CD14-positive monocyte (primary cell): ENCODE measurements at regions not wholly inside any gene's neighbourhood (a gene's known extent, or its start where the extent isn't known, plus 50 kb on each side); places are given as distances from the start of the nearest gene placed in this dataset.
"Not testable (repeated sequence)": the region's sequence is repeated elsewhere in the genome, so short reads cannot be mapped to it uniquely, and the experiment has no call there.

ENCODE experiments used
- DNase-seq, 3 donors: peaks; one replicate each; pipeline ENCODE4 v3.0.0-alpha.2; 2011 to 2022
- H2AFZ ChIP-seq: 2 replicates; pipeline ENCODE4 v1.6.0; 2012; ENCODE audit warnings: mild to moderate bottlenecking, low read depth, low read length, inconsistent platforms; ENCODE audit not compliant: insufficient read depth, poor library complexity, severe bottlenecking
- H3K27ac ChIP-seq, 2 donors: 1 replicate in 1 of 2; 2 replicates in 1 of 2; pipeline ENCODE4 v1.5.1; 2012 to 2013; ENCODE audit warnings: low read length in 2 of 2, control low read depth in 1 of 2, inconsistent platforms in 1 of 2, low read depth in 1 of 2, mild to moderate bottlenecking in 1 of 2
- H3K27me3 ChIP-seq, 2 donors: one replicate each; pipeline versions ENCODE4 v1.6.0 to v1.6.1; 2011 to 2013; ENCODE audit warnings: low read length in 2 of 2; ENCODE audit not compliant: control insufficient read depth in 2 of 2, insufficient read depth in 2 of 2
- H3K36me3 ChIP-seq, 2 donors: replicated peaks in 1 of 2; 1 replicate in 1 of 2; 2 replicates in 1 of 2; pipeline versions ENCODE4 v1.5.1 to v1.6.1; 2012 to 2013; ENCODE audit warnings: low read length in 2 of 2, control low read depth in 1 of 2, inconsistent platforms in 1 of 2, mild to moderate bottlenecking in 1 of 2; ENCODE audit not compliant: insufficient read depth in 2 of 2, control insufficient read depth in 1 of 2
- H3K4me1 ChIP-seq, 2 donors: 1 replicate in 1 of 2; 2 replicates in 1 of 2; pipeline versions ENCODE4 v1.5.1 to v1.6.1; 2012 to 2013; ENCODE audit warnings: low read length in 2 of 2, control low read depth in 1 of 2, inconsistent platforms in 1 of 2, mild to moderate bottlenecking in 1 of 2, moderate library complexity in 1 of 2; ENCODE audit not compliant: insufficient read depth in 2 of 2, control insufficient read depth in 1 of 2
- H3K4me2 ChIP-seq: replicated peaks from 2 replicates; pipeline ENCODE3; 2012; ENCODE audit warnings: low read length, moderate library complexity, mild to moderate bottlenecking; ENCODE audit not compliant: poor library complexity, severe bottlenecking; ENCODE audit errors: extremely low read depth
- H3K4me3 ChIP-seq, 3 experiments: fragments of 200-600 bp in 1 of 3; sonication (generic) in 1 of 3; replicated peaks in 1 of 3; 1 replicate in 2 of 3; 2 replicates in 1 of 3; pipeline ENCODE4 v1.5.1; 2011 to 2013; ENCODE audit warnings: low read length in 3 of 3, mild to moderate bottlenecking in 3 of 3, control low read depth in 2 of 3, low read depth in 2 of 3, inconsistent platforms in 1 of 3, moderate library complexity in 1 of 3
- H3K79me2 ChIP-seq: 2 replicates; pipeline ENCODE4 v1.6.0; 2012; ENCODE audit warnings: mild to moderate bottlenecking, control low read depth, inconsistent platforms, low read length, moderate library complexity; ENCODE audit not compliant: insufficient read depth
- H3K9ac ChIP-seq: 2 replicates; pipeline ENCODE4 v1.6.0; 2017; ENCODE audit warnings: low read length, mild to moderate bottlenecking; ENCODE audit not compliant: insufficient read depth, poor library complexity, severe bottlenecking
- H3K9me3 ChIP-seq, 2 donors: replicated peaks in 1 of 2; 1 replicate in 1 of 2; 2 replicates in 1 of 2; pipeline versions ENCODE4 v1.5.1 to v1.6.1; 2012 to 2013; ENCODE audit warnings: low read length in 2 of 2, control low read depth in 1 of 2; ENCODE audit not compliant: control insufficient read depth in 1 of 2, insufficient read depth in 1 of 2
- H4K20me1 ChIP-seq: 2 replicates; pipeline ENCODE4 v1.6.0; 2012; ENCODE audit warnings: mild to moderate bottlenecking, low read length, control low read depth, moderate library complexity; ENCODE audit not compliant: insufficient read depth
- H3K27ac Mint-ChIP-seq, 7 donors: one replicate each; pipeline ENCODE4 v1.8.0; 2020; ENCODE audit warnings: mild to moderate bottlenecking in 7 of 7, mixed read lengths in 7 of 7, moderate library complexity in 6 of 7, inconsistent platforms in 2 of 7
- H3K27me3 Mint-ChIP-seq, 3 donors: one replicate each; pipeline ENCODE4 v1.8.0; 2021 to 2022; ENCODE audit warnings: low read depth in 3 of 3, mild to moderate bottlenecking in 3 of 3, mixed read lengths in 3 of 3, moderate library complexity in 3 of 3, inconsistent platforms in 1 of 3
- H3K36me3 Mint-ChIP-seq, 2 donors: one replicate each; pipeline ENCODE4 v1.8.0; 2020; ENCODE audit warnings: mixed read lengths in 2 of 2, inconsistent platforms in 1 of 2, mild to moderate bottlenecking in 1 of 2
- H3K4me1 Mint-ChIP-seq: one replicate; pipeline ENCODE4 v1.8.0; 2020; ENCODE audit warnings: mild to moderate bottlenecking, mixed read lengths
- H3K4me3 Mint-ChIP-seq, 2 donors: one replicate each; pipeline ENCODE4 v1.8.0; 2020; ENCODE audit warnings: mild to moderate bottlenecking in 2 of 2, mixed read lengths in 2 of 2, moderate library complexity in 1 of 2
- H3K9me3 Mint-ChIP-seq, 7 donors: one replicate each; pipeline ENCODE4 v1.8.0; 2020 to 2022; ENCODE audit warnings: mixed read lengths in 7 of 7, mild to moderate bottlenecking in 6 of 7, moderate library complexity in 6 of 7, inconsistent platforms in 2 of 7
- WGBS: methylation state at CpG from one replicate; pipeline ENCODE4 v1.1.5; 2013; ENCODE audit warnings: missing lambda C conversion rate; ENCODE audit not compliant: insufficient coverage; 5-methylcytosine and 5-hydroxymethylcytosine counted together
- intact Hi-C, 2 donors: fragments of 100-400 bp; cut with micrococcal nuclease; formaldehyde crosslinking; loops; one replicate each; pipeline versions ENCODE4 v1.15.0 to v1.15.1; 2023
- TF ChIP-seq, protein P1 (sequence below): fragments of 200-600 bp; IDR thresholded peaks from one replicate; pipeline ENCODE4 v1.8.0; 2022; ENCODE audit warnings: antibody characterized with exemption, mild to moderate bottlenecking

DNA sequence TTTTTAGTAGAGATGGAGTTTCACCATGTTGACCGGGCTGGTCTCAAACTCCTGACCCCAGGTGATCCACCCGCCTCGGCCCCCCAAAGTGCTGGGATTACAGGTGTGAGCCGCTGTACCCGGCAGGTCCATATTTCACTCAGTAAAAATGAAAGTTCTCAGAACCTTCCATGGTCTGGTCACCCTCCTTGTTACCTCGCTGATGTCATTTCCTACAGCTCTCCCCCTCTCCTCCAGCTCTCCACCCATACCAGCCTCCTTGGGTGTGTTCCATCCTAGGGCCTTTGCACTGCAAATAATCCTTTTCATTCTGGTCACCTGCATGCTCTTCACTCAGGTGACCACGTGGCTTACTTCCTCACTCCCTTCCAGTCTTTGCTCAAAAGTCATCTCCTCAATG, 78.2 kb upstream of the TNFSF11 start:
- no peak for DNase-seq
- H3K4me1 Mint-ChIP-seq, result no peaks in the 10 kb centered on the region
- Histone ChIP-seq H3K79me2 (no peaks in the 10 kb centered on the region), H3K36me3 (no peaks in the 10 kb centered on the region), H2AFZ (no peak overlapping the region), H3K4me2 (no peak overlapping the region), H4K20me1 (no peaks in the 10 kb centered on the region), H3K9me3 (no peaks in the 10 kb centered on the region), H3K27me3 (no peaks in the 10 kb centered on the region), H3K4me3 (no peak overlapping the region), H3K9ac (no peak overlapping the region), H3K4me1 (no peaks in the 10 kb centered on the region), H3K27ac (no peak overlapping the region)
- no peak overlapping the region for H3K27ac Mint-ChIP-seq
- H3K4me3 Mint-ChIP-seq, result no peak overlapping the region
- no peaks in the 10 kb centered on the region for H3K36me3 Mint-ChIP-seq
- peaks cover 0 to 3% (median 0%) of the 10 kb centered on the region in 7 donors for H3K9me3 Mint-ChIP-seq
- peaks cover 0 to 2% (median 0%) of the 10 kb centered on the region in 3 donors for H3K27me3 Mint-ChIP-seq
- intact Hi-C loops, result no loop called here
- WGBS, result 73% methylated on average over 4 of the region's 7 CpGs
- TF ChIP-seq, protein P1, sequence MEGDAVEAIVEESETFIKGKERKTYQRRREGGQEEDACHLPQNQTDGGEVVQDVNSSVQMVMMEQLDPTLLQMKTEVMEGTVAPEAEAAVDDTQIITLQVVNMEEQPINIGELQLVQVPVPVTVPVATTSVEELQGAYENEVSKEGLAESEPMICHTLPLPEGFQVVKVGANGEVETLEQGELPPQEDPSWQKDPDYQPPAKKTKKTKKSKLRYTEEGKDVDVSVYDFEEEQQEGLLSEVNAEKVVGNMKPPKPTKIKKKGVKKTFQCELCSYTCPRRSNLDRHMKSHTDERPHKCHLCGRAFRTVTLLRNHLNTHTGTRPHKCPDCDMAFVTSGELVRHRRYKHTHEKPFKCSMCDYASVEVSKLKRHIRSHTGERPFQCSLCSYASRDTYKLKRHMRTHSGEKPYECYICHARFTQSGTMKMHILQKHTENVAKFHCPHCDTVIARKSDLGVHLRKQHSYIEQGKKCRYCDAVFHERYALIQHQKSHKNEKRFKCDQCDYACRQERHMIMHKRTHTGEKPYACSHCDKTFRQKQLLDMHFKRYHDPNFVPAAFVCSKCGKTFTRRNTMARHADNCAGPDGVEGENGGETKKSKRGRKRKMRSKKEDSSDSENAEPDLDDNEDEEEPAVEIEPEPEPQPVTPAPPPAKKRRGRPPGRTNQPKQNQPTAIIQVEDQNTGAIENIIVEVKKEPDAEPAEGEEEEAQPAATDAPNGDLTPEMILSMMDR, result no peak

DNA sequence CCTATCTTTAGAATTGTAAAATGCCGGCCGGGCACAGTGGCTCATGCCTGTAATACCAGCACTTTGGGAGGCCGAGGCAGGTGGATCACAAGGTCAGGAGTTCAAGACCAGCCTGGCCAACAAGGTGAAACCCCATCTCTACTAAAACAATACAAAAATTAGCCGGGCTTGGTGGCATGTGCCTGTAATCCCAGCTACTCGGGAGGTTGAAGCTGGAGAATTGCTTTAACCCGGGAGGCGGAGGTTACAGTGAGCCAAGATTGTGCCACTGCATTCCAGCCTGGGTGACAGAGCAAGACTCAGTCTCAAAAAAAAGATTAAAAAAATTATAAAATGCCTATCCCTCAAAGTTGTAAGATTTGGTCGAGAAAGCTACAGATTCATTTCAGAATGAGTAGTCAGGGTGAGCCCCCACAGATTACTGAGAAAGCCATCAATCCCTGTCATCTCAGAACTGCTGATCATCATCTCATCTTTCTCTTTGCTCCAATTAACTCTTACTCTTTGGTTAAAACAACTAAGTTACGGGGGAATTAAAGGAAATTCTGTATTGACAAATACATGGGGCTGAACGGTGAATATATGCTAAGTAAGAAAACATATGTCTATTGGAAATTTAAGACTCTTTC, 76.9 kb upstream of the TNFSF11 start:
- H3K4me3 Mint-ChIP-seq, DNase-seq, intact Hi-C loops, H3K9me3 ChIP-seq, H3K4me3 ChIP-seq, H3K4me1 Mint-ChIP-seq, H3K9ac ChIP-seq, H3K36me3 Mint-ChIP-seq, H3K79me2 ChIP-seq, H2AFZ ChIP-seq, H3K27me3 ChIP-seq, H3K27ac ChIP-seq, H3K4me1 ChIP-seq, H3K36me3 ChIP-seq, H4K20me1 ChIP-seq, H3K4me2 ChIP-seq, H3K9me3 Mint-ChIP-seq, H3K27ac Mint-ChIP-seq, H3K27me3 Mint-ChIP-seq: not testable (repeated sequence)
- WGBS, result 91% methylated on average over 6 of the region's 10 CpGs
